GM23338 (cell line): ENCODE measurements at regions not wholly inside any gene's neighbourhood (a gene's known extent, or its start where the extent isn't known, plus 50 kb on each side); places are given as distances from the start of the nearest gene placed in this dataset.

Experiments
- CREB1 ChIP-seq: fragments of 250-450 bp; sonication (Bioruptor Pico); IDR thresholded peaks from 2 replicates; pipeline ENCODE4 v1.5.0; 2020; ENCODE audit warnings: low read depth, mild to moderate bottlenecking, moderate library complexity
- EZH2 ChIP-seq: fragments of 200-600 bp; sonication (generic); IDR thresholded peaks from one replicate; pipeline ENCODE4 v1.8.0; 2017; ENCODE audit warnings: antibody characterized with exemption, mild to moderate bottlenecking, low read depth; ENCODE audit not compliant: unreplicated experiment
- EZH2phosphoT487 ChIP-seq: fragments of 200-600 bp; sonication (generic); IDR thresholded peaks from one replicate; pipeline ENCODE4 v1.8.1; 2018; ENCODE audit warnings: antibody characterized with exemption; ENCODE audit not compliant: unreplicated experiment
- JUNB ChIP-seq: IDR thresholded peaks from one replicate; pipeline ENCODE4 v1.6.1; 2016; ENCODE audit warnings: antibody characterized with exemption; ENCODE audit not compliant: unreplicated experiment
- NANOG ChIP-seq: IDR thresholded peaks from 2 replicates; pipeline ENCODE4 v1.6.1; 2016; ENCODE audit warnings: antibody characterized with exemption, borderline replicate concordance
- POLR2AphosphoS5 ChIP-seq: IDR thresholded peaks from 2 replicates; pipeline ENCODE4 v1.6.1; 2016; ENCODE audit warnings: antibody characterized with exemption, low read depth
- ZNF114 ChIP-seq: fragments of 250-450 bp; sonication (Bioruptor Pico); IDR thresholded peaks from 2 replicates; pipeline ENCODE4 v1.5.0; 2020; ENCODE audit warnings: mild to moderate bottlenecking, moderate library complexity
- ZNF331 ChIP-seq: fragments of 250-450 bp; sonication (Bioruptor Pico); IDR thresholded peaks from 2 replicates; pipeline ENCODE4 v1.5.0; 2020; ENCODE audit warnings: low read depth, mild to moderate bottlenecking, moderate library complexity
- TF ChIP-seq, protein P1 (sequence below): fragments of 250-450 bp; sonication (Bioruptor Pico); IDR thresholded peaks from 2 replicates; pipeline ENCODE4 v1.5.0; 2020; ENCODE audit warnings: mild to moderate bottlenecking, moderate library complexity
- TF ChIP-seq, protein P2 (sequence below): IDR thresholded peaks from 2 replicates; pipeline ENCODE4 v1.6.1; 2016; ENCODE audit warnings: antibody characterized with exemption
- TF ChIP-seq, protein P3 (sequence below), 2 experiments: fragments of 200-600 bp in 1 of 2; sonication (generic) in 1 of 2; conservative IDR thresholded peaks; 2 replicates each; pipeline versions ENCODE4 v1.5.1 to v1.6.1; 2016 to 2017; ENCODE audit warnings: antibody characterized with exemption in 2 of 2, low read depth in 2 of 2, mild to moderate bottlenecking in 2 of 2, moderate library complexity in 1 of 2
- TF ChIP-seq, protein P4 (sequence below): IDR thresholded peaks from one replicate; pipeline ENCODE4 v1.6.1; 2018; ENCODE audit warnings: antibody characterized with exemption; ENCODE audit not compliant: unreplicated experiment

DNA sequence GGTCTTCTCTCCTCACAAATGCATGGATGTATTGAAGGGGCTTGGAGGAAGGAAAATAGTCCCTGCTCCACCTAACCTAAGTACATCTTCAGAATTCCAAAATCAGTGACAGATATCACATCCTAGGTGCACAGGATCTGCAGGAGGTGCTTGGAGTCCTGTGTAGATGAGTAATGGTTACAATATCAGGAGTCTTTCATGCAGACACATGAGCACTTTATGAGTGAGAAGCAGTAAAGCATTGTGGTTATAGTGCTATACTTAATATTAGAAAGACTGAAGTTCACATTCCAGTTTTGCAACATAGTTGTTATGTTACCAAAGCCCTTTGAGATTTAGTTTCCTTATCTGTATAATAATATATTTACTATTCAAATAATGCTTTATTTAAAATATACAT is 516.7 kb downstream of the NEBL start (continued):
- TF ChIP-seq, protein P1, sequence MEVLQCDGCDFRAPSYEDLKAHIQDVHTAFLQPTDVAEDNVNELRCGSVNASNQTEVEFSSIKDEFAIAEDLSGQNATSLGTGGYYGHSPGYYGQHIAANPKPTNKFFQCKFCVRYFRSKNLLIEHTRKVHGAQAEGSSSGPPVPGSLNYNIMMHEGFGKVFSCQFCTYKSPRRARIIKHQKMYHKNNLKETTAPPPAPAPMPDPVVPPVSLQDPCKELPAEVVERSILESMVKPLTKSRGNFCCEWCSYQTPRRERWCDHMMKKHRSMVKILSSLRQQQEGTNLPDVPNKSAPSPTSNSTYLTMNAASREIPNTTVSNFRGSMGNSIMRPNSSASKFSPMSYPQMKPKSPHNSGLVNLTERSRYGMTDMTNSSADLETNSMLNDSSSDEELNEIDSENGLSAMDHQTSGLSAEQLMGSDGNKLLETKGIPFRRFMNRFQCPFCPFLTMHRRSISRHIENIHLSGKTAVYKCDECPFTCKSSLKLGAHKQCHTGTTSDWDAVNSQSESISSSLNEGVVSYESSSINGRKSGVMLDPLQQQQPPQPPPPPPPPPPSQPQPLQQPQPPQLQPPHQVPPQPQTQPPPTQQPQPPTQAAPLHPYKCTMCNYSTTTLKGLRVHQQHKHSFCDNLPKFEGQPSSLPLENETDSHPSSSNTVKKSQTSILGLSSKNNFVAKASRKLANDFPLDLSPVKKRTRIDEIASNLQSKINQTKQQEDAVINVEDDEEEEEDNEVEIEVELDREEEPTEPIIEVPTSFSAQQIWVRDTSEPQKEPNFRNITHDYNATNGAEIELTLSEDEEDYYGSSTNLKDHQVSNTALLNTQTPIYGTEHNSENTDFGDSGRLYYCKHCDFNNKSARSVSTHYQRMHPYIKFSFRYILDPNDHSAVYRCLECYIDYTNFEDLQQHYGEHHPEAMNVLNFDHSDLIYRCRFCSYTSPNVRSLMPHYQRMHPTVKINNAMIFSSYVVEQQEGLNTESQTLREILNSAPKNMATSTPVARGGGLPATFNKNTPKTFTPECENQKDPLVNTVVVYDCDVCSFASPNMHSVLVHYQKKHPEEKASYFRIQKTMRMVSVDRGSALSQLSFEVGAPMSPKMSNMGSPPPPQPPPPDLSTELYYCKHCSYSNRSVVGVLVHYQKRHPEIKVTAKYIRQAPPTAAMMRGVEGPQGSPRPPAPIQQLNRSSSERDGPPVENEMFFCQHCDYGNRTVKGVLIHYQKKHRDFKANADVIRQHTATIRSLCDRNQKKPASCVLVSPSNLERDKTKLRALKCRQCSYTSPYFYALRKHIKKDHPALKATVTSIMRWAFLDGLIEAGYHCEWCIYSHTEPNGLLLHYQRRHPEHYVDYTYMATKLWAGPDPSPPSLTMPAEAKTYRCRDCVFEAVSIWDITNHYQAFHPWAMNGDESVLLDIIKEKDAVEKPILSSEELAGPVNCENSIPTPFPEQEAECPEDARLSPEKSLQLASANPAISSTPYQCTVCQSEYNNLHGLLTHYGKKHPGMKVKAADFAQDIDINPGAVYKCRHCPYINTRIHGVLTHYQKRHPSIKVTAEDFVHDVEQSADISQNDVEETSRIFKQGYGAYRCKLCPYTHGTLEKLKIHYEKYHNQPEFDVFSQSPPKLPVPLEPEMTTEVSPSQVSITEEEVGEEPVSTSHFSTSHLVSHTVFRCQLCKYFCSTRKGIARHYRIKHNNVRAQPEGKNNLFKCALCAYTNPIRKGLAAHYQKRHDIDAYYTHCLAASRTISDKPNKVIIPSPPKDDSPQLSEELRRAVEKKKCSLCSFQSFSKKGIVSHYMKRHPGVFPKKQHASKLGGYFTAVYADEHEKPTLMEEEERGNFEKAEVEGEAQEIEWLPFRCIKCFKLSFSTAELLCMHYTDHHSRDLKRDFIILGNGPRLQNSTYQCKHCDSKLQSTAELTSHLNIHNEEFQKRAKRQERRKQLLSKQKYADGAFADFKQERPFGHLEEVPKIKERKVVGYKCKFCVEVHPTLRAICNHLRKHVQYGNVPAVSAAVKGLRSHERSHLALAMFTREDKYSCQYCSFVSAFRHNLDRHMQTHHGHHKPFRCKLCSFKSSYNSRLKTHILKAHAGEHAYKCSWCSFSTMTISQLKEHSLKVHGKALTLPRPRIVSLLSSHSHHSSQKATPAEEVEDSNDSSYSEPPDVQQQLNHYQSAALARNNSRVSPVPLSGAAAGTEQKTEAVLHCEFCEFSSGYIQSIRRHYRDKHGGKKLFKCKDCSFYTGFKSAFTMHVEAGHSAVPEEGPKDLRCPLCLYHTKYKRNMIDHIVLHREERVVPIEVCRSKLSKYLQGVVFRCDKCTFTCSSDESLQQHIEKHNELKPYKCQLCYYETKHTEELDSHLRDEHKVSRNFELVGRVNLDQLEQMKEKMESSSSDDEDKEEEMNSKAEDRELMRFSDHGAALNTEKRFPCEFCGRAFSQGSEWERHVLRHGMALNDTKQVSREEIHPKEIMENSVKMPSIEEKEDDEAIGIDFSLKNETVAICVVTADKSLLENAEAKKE: no peak
- TF ChIP-seq EZH2phosphoT487 (no peak), ZNF114 (no peak), EZH2 (no peak), CREB1 (CRISPR knock-in tag) (no peak), ZNF331 (CRISPR knock-in tag) (no peak), NANOG (no peak), POLR2AphosphoS5 (no peak), JUNB (no peak)
- TF ChIP-seq, protein P2, sequence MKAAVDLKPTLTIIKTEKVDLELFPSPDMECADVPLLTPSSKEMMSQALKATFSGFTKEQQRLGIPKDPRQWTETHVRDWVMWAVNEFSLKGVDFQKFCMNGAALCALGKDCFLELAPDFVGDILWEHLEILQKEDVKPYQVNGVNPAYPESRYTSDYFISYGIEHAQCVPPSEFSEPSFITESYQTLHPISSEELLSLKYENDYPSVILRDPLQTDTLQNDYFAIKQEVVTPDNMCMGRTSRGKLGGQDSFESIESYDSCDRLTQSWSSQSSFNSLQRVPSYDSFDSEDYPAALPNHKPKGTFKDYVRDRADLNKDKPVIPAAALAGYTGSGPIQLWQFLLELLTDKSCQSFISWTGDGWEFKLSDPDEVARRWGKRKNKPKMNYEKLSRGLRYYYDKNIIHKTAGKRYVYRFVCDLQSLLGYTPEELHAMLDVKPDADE: no peak
- TF ChIP-seq, protein P3, sequence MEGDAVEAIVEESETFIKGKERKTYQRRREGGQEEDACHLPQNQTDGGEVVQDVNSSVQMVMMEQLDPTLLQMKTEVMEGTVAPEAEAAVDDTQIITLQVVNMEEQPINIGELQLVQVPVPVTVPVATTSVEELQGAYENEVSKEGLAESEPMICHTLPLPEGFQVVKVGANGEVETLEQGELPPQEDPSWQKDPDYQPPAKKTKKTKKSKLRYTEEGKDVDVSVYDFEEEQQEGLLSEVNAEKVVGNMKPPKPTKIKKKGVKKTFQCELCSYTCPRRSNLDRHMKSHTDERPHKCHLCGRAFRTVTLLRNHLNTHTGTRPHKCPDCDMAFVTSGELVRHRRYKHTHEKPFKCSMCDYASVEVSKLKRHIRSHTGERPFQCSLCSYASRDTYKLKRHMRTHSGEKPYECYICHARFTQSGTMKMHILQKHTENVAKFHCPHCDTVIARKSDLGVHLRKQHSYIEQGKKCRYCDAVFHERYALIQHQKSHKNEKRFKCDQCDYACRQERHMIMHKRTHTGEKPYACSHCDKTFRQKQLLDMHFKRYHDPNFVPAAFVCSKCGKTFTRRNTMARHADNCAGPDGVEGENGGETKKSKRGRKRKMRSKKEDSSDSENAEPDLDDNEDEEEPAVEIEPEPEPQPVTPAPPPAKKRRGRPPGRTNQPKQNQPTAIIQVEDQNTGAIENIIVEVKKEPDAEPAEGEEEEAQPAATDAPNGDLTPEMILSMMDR (conservative IDR thresholded peaks at IDR 0.05; ENCODE audit: low read depth in 2 of 2): no peak
- TF ChIP-seq, protein P4, sequence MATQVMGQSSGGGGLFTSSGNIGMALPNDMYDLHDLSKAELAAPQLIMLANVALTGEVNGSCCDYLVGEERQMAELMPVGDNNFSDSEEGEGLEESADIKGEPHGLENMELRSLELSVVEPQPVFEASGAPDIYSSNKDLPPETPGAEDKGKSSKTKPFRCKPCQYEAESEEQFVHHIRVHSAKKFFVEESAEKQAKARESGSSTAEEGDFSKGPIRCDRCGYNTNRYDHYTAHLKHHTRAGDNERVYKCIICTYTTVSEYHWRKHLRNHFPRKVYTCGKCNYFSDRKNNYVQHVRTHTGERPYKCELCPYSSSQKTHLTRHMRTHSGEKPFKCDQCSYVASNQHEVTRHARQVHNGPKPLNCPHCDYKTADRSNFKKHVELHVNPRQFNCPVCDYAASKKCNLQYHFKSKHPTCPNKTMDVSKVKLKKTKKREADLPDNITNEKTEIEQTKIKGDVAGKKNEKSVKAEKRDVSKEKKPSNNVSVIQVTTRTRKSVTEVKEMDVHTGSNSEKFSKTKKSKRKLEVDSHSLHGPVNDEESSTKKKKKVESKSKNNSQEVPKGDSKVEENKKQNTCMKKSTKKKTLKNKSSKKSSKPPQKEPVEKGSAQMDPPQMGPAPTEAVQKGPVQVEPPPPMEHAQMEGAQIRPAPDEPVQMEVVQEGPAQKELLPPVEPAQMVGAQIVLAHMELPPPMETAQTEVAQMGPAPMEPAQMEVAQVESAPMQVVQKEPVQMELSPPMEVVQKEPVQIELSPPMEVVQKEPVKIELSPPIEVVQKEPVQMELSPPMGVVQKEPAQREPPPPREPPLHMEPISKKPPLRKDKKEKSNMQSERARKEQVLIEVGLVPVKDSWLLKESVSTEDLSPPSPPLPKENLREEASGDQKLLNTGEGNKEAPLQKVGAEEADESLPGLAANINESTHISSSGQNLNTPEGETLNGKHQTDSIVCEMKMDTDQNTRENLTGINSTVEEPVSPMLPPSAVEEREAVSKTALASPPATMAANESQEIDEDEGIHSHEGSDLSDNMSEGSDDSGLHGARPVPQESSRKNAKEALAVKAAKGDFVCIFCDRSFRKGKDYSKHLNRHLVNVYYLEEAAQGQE: no peak
